ENCODE measurements at regions not wholly inside any gene's neighbourhood (a gene's known extent, or its start where the extent isn't known, plus 50 kb on each side); places are given as distances from the start of the nearest gene placed in this dataset.

DNA sequence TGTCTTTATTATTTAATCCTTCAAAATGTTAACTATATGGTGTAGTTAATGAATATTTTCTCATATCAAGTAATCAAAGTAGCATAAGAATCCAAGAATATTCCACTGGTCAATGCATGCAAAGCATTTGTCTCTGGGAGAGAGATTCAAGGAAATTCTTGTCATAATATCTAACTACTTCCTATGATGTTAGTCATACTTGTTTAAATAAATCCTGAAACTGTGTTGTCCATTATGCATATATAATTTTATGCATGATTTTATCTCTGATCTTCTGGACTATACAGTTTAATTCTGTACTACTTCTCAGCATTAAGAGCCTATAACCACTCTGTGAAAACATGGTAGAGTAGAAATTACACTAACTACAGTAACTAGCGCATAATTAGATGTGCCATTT is 388.3 kb downstream of the NR4A2 start:
- POLR2A ChIA-PET = no interaction called here
- intact Hi-C loops (cut with micrococcal nuclease) = no loop called here
- CTCF ChIA-PET = no interaction called here

More for the DNA sequence above, 388.3 kb downstream of the NR4A2 start:
- H3K4me3 ChIP-seq (replicated peaks in 1 of 3; ENCODE audit: insufficient read depth in 1 of 3, low read depth in 1 of 3, low read length in 3 of 3) = no peak overlapping the region
- dilution Hi-C loops (cut with MboI; ENCODE audit: extremely low pct_ligation_motif_present, low sequenced_read_pairs) = no loop called here
- DNase-seq (ENCODE audit: low read depth, low spot score) (no peak), FAIRE-seq (no peak)
- TF ChIP-seq JUN (IDR thresholded peaks at IDR 0.05; ENCODE audit: borderline replicate concordance, insufficient read depth, insufficient read length, low read depth) (no peak), MYC (IDR thresholded peaks at IDR 0.05; ENCODE audit: low read depth, low read length) (no peak), GATA2 (IDR thresholded peaks at IDR 0.05; ENCODE audit: insufficient read depth, insufficient read length, low read depth, low read length) (no peak), POLR2AphosphoS5 (IDR thresholded peaks at IDR 0.05; ENCODE audit: insufficient read depth, low read depth, low read length) (no peak), FOS (IDR thresholded peaks at IDR 0.05; ENCODE audit: borderline replicate concordance, insufficient read depth, low read length) (no peak), EZH2 (IDR thresholded peaks at IDR 0.05; ENCODE audit: borderline replicate concordance, low read depth, low read length, severe bottlenecking) (no peak), POLR2A (IDR thresholded peaks at IDR 0.05; ENCODE audit: low read depth, low read length) (no peak)
- TF ChIP-seq, protein P1, sequence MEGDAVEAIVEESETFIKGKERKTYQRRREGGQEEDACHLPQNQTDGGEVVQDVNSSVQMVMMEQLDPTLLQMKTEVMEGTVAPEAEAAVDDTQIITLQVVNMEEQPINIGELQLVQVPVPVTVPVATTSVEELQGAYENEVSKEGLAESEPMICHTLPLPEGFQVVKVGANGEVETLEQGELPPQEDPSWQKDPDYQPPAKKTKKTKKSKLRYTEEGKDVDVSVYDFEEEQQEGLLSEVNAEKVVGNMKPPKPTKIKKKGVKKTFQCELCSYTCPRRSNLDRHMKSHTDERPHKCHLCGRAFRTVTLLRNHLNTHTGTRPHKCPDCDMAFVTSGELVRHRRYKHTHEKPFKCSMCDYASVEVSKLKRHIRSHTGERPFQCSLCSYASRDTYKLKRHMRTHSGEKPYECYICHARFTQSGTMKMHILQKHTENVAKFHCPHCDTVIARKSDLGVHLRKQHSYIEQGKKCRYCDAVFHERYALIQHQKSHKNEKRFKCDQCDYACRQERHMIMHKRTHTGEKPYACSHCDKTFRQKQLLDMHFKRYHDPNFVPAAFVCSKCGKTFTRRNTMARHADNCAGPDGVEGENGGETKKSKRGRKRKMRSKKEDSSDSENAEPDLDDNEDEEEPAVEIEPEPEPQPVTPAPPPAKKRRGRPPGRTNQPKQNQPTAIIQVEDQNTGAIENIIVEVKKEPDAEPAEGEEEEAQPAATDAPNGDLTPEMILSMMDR (IDR thresholded peaks at IDR 0.05; ENCODE audit: extremely low read depth in 1 of 2, insufficient read depth in 1 of 2, low read depth in 1 of 2, low read length in 2 of 2) = no peak
- TF ChIP-seq, protein P2, sequence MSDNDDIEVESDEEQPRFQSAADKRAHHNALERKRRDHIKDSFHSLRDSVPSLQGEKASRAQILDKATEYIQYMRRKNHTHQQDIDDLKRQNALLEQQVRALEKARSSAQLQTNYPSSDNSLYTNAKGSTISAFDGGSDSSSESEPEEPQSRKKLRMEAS (IDR thresholded peaks at IDR 0.05; ENCODE audit: insufficient read depth, insufficient read length) = no peak
- H3K27me3 ChIP-seq (ENCODE audit: control insufficient read depth in 2 of 2, insufficient read depth in 2 of 2, low read length in 2 of 2) = no peaks in the 10 kb centered on the region
- no peak overlapping the region for H2AFZ ChIP-seq (ENCODE audit: low read depth, low read length)
- no peak overlapping the region for H3K9ac ChIP-seq (replicated peaks; ENCODE audit: extremely low read depth, insufficient read depth, low read length)
- no peak overlapping the region for H3K27ac ChIP-seq (ENCODE audit: insufficient read depth, low read depth, low read length)
- no TSS peak for BruUV-seq (replicated peaks)
- no peaks in the 10 kb centered on the region for H3K36me3 ChIP-seq (ENCODE audit: control insufficient read depth in 2 of 2, extremely low read depth in 1 of 2, insufficient read depth in 2 of 2, low read length in 2 of 2)
- H4K20me1 ChIP-seq (replicated peaks; ENCODE audit: control insufficient read depth, extremely low read depth, insufficient read depth, low read length) = no peaks in the 10 kb centered on the region
- H3K4me2 ChIP-seq (ENCODE audit: insufficient read depth, low read length) = no peak overlapping the region
- no peaks in the 10 kb centered on the region for H3K4me1 ChIP-seq (ENCODE audit: control insufficient read depth, extremely low read depth, insufficient read depth, low read length)
- no peaks in the 10 kb centered on the region for H3K9me3 ChIP-seq (replicated peaks; ENCODE audit: control insufficient read depth, insufficient read depth, low read length)
- H3K79me2 ChIP-seq (ENCODE audit: control insufficient read depth, insufficient read depth, low read length) = no peaks in the 10 kb centered on the region
- H3K9me1 ChIP-seq (replicated peaks; ENCODE audit: control insufficient read depth, extremely low read depth, insufficient read depth, low read length) = no peaks in the 10 kb centered on the region
